ENCODE measurements at regions not wholly inside any gene's neighbourhood (a gene's known extent, or its start where the extent isn't known, plus 50 kb on each side); places are given as distances from the start of the nearest gene placed in this dataset.

- H3K27me3 ChIP-seq (ENCODE audit: control insufficient read depth, insufficient read depth, low read length, poor library complexity, severe bottlenecking): no peaks in the 10 kb centered on the region
- 88 to 95% methylated on average over 6 of the region's 6 CpGs for WGBS, 2 experiments (ENCODE audit: insufficient coverage in 1 of 2, insufficient read length in 1 of 2)
- H3K27me3 Mint-ChIP-seq (ENCODE audit: insufficient read depth): peaks cover 4% of the 10 kb centered on the region
- peaks cover 24% of the 10 kb centered on the region for H3K4me1 ChIP-seq (ENCODE audit: control insufficient read depth, insufficient read depth, low read length)
- H3K27ac Mint-ChIP-seq: no peak overlapping the region
- H3K9me3 Mint-ChIP-seq: peaks cover 5% of the 10 kb centered on the region
- H3K4me3 ChIP-seq (ENCODE audit: low read length): peak overlapping the region; percentile 36
- H3K9me3 ChIP-seq (ENCODE audit: control insufficient read depth, low read length): no peaks in the 10 kb centered on the region
- H3K4me1 Mint-ChIP-seq: peaks cover 32% of the 10 kb centered on the region
- H3K9ac ChIP-seq (ENCODE audit: extremely low read depth, low read length, poor library complexity, severe bottlenecking): no peak overlapping the region
- no peak for TF ChIP-seq CTCF (conservative IDR thresholded peaks at IDR 0.05)
- no peak overlapping the region for H3K27ac ChIP-seq (ENCODE audit: low read depth, low read length)
- no peak for DNase-seq
- no peaks in the 10 kb centered on the region for H3K36me3 ChIP-seq (ENCODE audit: control insufficient read depth, insufficient read depth, low read length)
- no peaks in the 10 kb centered on the region for H3K36me3 Mint-ChIP-seq (ENCODE audit: low read depth)
- H3K4me3 Mint-ChIP-seq: no peak overlapping the region
Measured at GRCh38 chr2:134770702-134771101, 51.9 kb upstream of the TMEM163 start.

GRCh38 chr2:134771313-134771801 lies 52.6 kb upstream of the TMEM163 start:
- peaks cover 10% of the 10 kb centered on the region for H3K27me3 Mint-ChIP-seq (ENCODE audit: insufficient read depth)
- 50 to 53% methylated on average over 3 to 4 of the region's 4 CpGs for WGBS, 2 experiments (ENCODE audit: insufficient coverage in 1 of 2, insufficient read length in 1 of 2)
- H3K27ac Mint-ChIP-seq: no peak overlapping the region
- H3K36me3 ChIP-seq (ENCODE audit: control insufficient read depth, insufficient read depth, low read length): no peaks in the 10 kb centered on the region
- peaks cover 38% of the 10 kb centered on the region for H3K4me1 Mint-ChIP-seq
- no peaks in the 10 kb centered on the region for H3K36me3 Mint-ChIP-seq (ENCODE audit: low read depth)
- H3K9ac ChIP-seq (ENCODE audit: extremely low read depth, low read length, poor library complexity, severe bottlenecking): peak overlapping the region; percentile 15
- H3K4me3 Mint-ChIP-seq: no peak overlapping the region
- peak overlapping the region; percentile 36 for H3K4me3 ChIP-seq (ENCODE audit: low read length)
- H3K27me3 ChIP-seq (ENCODE audit: control insufficient read depth, insufficient read depth, low read length, poor library complexity, severe bottlenecking): peaks cover 4% of the 10 kb centered on the region
- peaks cover 30% of the 10 kb centered on the region for H3K4me1 ChIP-seq (ENCODE audit: control insufficient read depth, insufficient read depth, low read length)
- peak; percentile 59 for TF ChIP-seq CTCF (conservative IDR thresholded peaks at IDR 0.05)
- H3K9me3 ChIP-seq (ENCODE audit: control insufficient read depth, low read length): no peaks in the 10 kb centered on the region
- H3K9me3 Mint-ChIP-seq: peaks cover 3% of the 10 kb centered on the region
- H3K27ac ChIP-seq (ENCODE audit: low read depth, low read length): no peak overlapping the region
- DNase-seq: peak; percentile 63

GRCh38 chr2:134772493-134773169 lies 53.8 kb upstream of the TMEM163 start:
- H3K36me3 ChIP-seq (ENCODE audit: control insufficient read depth, insufficient read depth, low read length): no peaks in the 10 kb centered on the region
- TF ChIP-seq CTCF (conservative IDR thresholded peaks at IDR 0.05): no peak
- Mint-ChIP-seq H3K27ac (no peak overlapping the region), H3K4me1 (peaks cover 38% of the 10 kb centered on the region), H3K9me3 (no peaks in the 10 kb centered on the region), H3K27me3 (ENCODE audit: insufficient read depth) (peaks cover 21% of the 10 kb centered on the region), H3K4me3 (no peak overlapping the region), H3K36me3 (ENCODE audit: low read depth) (no peaks in the 10 kb centered on the region)
- peaks cover 30% of the 10 kb centered on the region for H3K4me1 ChIP-seq (ENCODE audit: control insufficient read depth, insufficient read depth, low read length)
- 46 to 69% methylated on average over 4 to 8 of the region's 8 CpGs for whole genome bisulfite sequencing, 2 experiments (ENCODE audit: insufficient coverage in 1 of 2, insufficient read length in 1 of 2)
- H3K27me3 ChIP-seq (ENCODE audit: control insufficient read depth, insufficient read depth, low read length, poor library complexity, severe bottlenecking): peaks cover 17% of the 10 kb centered on the region
- H3K27ac ChIP-seq (ENCODE audit: low read depth, low read length): no peak overlapping the region
- peak; percentile 82 for DNase-seq
- H3K9ac ChIP-seq (ENCODE audit: extremely low read depth, low read length, poor library complexity, severe bottlenecking): no peak overlapping the region
- H3K9me3 ChIP-seq (ENCODE audit: control insufficient read depth, low read length): no peaks in the 10 kb centered on the region
- H3K4me3 ChIP-seq (ENCODE audit: low read length): no peak overlapping the region

Data from endodermal cell (in vitro differentiated cells).